IMR-90 (cell line): ENCODE measurements at regions not wholly inside any gene's neighbourhood (a gene's known extent, or its start where the extent isn't known, plus 50 kb on each side); places are given as distances from the start of the nearest gene placed in this dataset.

ENCODE experiments used
- ATAC-seq: fragments of 200-7000 bp; cut with Tn5 transposase; 2 replicates; pipeline ENCODE4 v1.9.1; 2020; ENCODE audit warnings: low read depth, mild to moderate bottlenecking, moderate library complexity
- BruUV-seq: library from RNA; stranded (reverse); fragments of 400-500 nt; replicated peaks from 2 replicates; lab custom pipeline; 2021; lab: Mats Ljungman, UMichigan
- CTCF ChIA-PET: fragments of 300-600 bp; formaldehyde crosslinking; extraction: SDS; loops from one replicate; lab custom pipeline; 2021; ENCODE audit warnings: antibody characterized with exemption; lab: Yijun Ruan, JAX
- POLR2A ChIA-PET: fragments of 300-600 bp; sonication (Branson Sonifier 250); formaldehyde crosslinking; loops from one replicate; lab custom pipeline; 2022; ENCODE audit warnings: antibody characterized with exemption; ENCODE audit not compliant: unreplicated experiment; lab: Charles Lee
- DNase-seq: peaks from one replicate; pipeline ENCODE4 v3.0.0; 2013
- H2AFZ ChIP-seq: replicated peaks from 2 replicates; pipeline ENCODE3; 2013; ENCODE audit warnings: low read length, mild to moderate bottlenecking; ENCODE audit not compliant: poor library complexity
- H2AK5ac ChIP-seq: 2 replicates; pipeline ENCODE4 v1.6.1; 2013; ENCODE audit warnings: low read depth, low read length, inconsistent platforms
- H2AK9ac ChIP-seq: replicated peaks from 2 replicates; pipeline ENCODE3; 2013; ENCODE audit warnings: mild to moderate bottlenecking, low read depth, low read length, moderate library complexity; ENCODE audit not compliant: poor library complexity
- H2BK120ac ChIP-seq: 2 replicates; pipeline ENCODE4 v1.6.1; 2013; ENCODE audit warnings: low read depth, low read length, inconsistent platforms
- H2BK15ac ChIP-seq: 3 replicates; pipeline ENCODE4 v1.6.1; 2013; ENCODE audit warnings: low read depth, low read length, inconsistent platforms
- H2BK20ac ChIP-seq: 2 replicates; pipeline ENCODE4 v1.6.1; 2013; ENCODE audit warnings: low read depth, mild to moderate bottlenecking, inconsistent platforms, low read length, moderate library complexity
- H2BK5ac ChIP-seq: 2 replicates; pipeline ENCODE4 v1.6.1; 2013; ENCODE audit warnings: mild to moderate bottlenecking, low read depth, low read length, inconsistent platforms; ENCODE audit not compliant: poor library complexity, severe bottlenecking
- H3K14ac ChIP-seq: replicated peaks from 2 replicates; pipeline ENCODE4 v1.6.1; 2013; ENCODE audit warnings: low read depth, low read length, inconsistent platforms
- H3K18ac ChIP-seq: 2 replicates; pipeline ENCODE4 v1.6.1; 2013; ENCODE audit warnings: low read depth, low read length, control low read depth
- H3K23ac ChIP-seq: 2 replicates; pipeline ENCODE4 v1.6.1; 2013; ENCODE audit warnings: low read depth, low read length, inconsistent platforms
- H3K27ac ChIP-seq: 2 replicates; pipeline ENCODE4 v1.5.1; 2013; ENCODE audit warnings: mild to moderate bottlenecking, control low read depth, low read length; ENCODE audit not compliant: insufficient read depth
- H3K27me3 ChIP-seq: 2 replicates; pipeline ENCODE4 v1.6.1; 2013; ENCODE audit warnings: low read length; ENCODE audit not compliant: control insufficient read depth, insufficient read depth
- H3K36me3 ChIP-seq: 2 replicates; pipeline ENCODE4 v1.6.1; 2013; ENCODE audit warnings: low read length, mixed read lengths; ENCODE audit not compliant: control insufficient read depth, insufficient read depth
- H3K4ac ChIP-seq: 2 replicates; pipeline ENCODE4 v1.6.1; 2013; ENCODE audit warnings: low read depth, low read length, inconsistent platforms
- H3K4me1 ChIP-seq: 2 replicates; pipeline ENCODE4 v1.6.1; 2013; ENCODE audit warnings: low read length, mixed read lengths; ENCODE audit not compliant: control insufficient read depth, insufficient read depth
- H3K4me2 ChIP-seq: 2 replicates; pipeline ENCODE4 v1.6.1; 2013; ENCODE audit warnings: low read depth, mild to moderate bottlenecking, control low read depth, low read length, moderate library complexity
- H3K4me3 ChIP-seq: 2 replicates; pipeline ENCODE4 v1.5.1; 2013; ENCODE audit warnings: low read depth, mild to moderate bottlenecking, control low read depth, low read length, moderate library complexity; ENCODE audit not compliant: insufficient read depth
- H3K56ac ChIP-seq: 2 replicates; pipeline ENCODE4 v1.6.1; 2013; ENCODE audit warnings: low read length, inconsistent platforms; ENCODE audit not compliant: insufficient read depth; ENCODE audit errors: extremely low read depth
- H3K79me1 ChIP-seq, 2 experiments: 2 replicates each; pipeline ENCODE4 v1.6.1; 2013; ENCODE audit warnings: low read length in 2 of 2, inconsistent platforms in 1 of 2, low read depth in 1 of 2
- H3K9ac ChIP-seq: 2 replicates; pipeline ENCODE4 v1.6.1; 2013; ENCODE audit warnings: low read depth, low read length, control low read depth
- H3K9me1 ChIP-seq: 2 replicates; pipeline ENCODE4 v1.6.1; 2013; ENCODE audit warnings: low read length, inconsistent platforms; ENCODE audit not compliant: insufficient read depth
- H3K9me3 ChIP-seq: 2 replicates; pipeline ENCODE4 v1.6.1; 2013; ENCODE audit warnings: low read length; ENCODE audit not compliant: control insufficient read depth, insufficient read depth
- H4K20me1 ChIP-seq: 2 replicates; pipeline ENCODE4 v1.6.1; 2013; ENCODE audit warnings: low read length, inconsistent platforms; ENCODE audit not compliant: insufficient read depth
- H4K5ac ChIP-seq: 2 replicates; pipeline ENCODE4 v1.6.1; 2013; ENCODE audit warnings: mild to moderate bottlenecking, low read depth, low read length, control low read depth
- H4K8ac ChIP-seq, 2 experiments: 2 replicates each; pipeline ENCODE4 v1.6.1; 2013; ENCODE audit warnings: low read depth in 2 of 2, low read length in 2 of 2, control low read depth in 1 of 2, inconsistent platforms in 1 of 2
- H4K91ac ChIP-seq: 2 replicates; pipeline ENCODE4 v1.6.1; 2013; ENCODE audit warnings: low read depth, low read length, inconsistent platforms; ENCODE audit not compliant: insufficient read depth
- BHLHE40 ChIP-seq: fragments of 150-350 bp; IDR thresholded peaks from 2 replicates; pipeline ENCODE4 v1.6.1; 2016; ENCODE audit warnings: mild to moderate bottlenecking, low read depth, low read length
- CEBPB ChIP-seq: IDR thresholded peaks from 2 replicates; pipeline ENCODE4 v1.6.1; 2012; ENCODE audit warnings: low read depth, low read length, improper control_type of control experiment
- CHD1 ChIP-seq: IDR thresholded peaks from 2 replicates; pipeline ENCODE4 v1.6.1; 2012; ENCODE audit warnings: low read depth, low read length, improper control_type of control experiment
- FOS ChIP-seq: fragments of 150-350 bp; IDR thresholded peaks from 2 replicates; pipeline ENCODE4 v1.6.1; 2016; ENCODE audit warnings: low read depth, low read length
- MAFK ChIP-seq: IDR thresholded peaks from 2 replicates; pipeline ENCODE4 v1.6.1; 2012; ENCODE audit warnings: low read depth, low read length, improper control_type of control experiment
- MAZ ChIP-seq: IDR thresholded peaks from 2 replicates; pipeline ENCODE4 v1.6.1; 2012; ENCODE audit warnings: low read depth, mild to moderate bottlenecking, low read length, improper control_type of control experiment, moderate library complexity, borderline replicate concordance
- MXI1 ChIP-seq: IDR thresholded peaks from 2 replicates; pipeline ENCODE4 v1.6.1; 2012; ENCODE audit warnings: low read depth, mild to moderate bottlenecking, low read length, moderate library complexity, borderline replicate concordance
- NFE2L2 ChIP-seq: fragments of 150-350 bp; IDR thresholded peaks from 2 replicates; pipeline ENCODE4 v1.6.1; 2016; ENCODE audit warnings: low read depth, mild to moderate bottlenecking, low read length
- POLR2A ChIP-seq: IDR thresholded peaks from 2 replicates; pipeline ENCODE4 v1.6.1; 2012; ENCODE audit warnings: mild to moderate bottlenecking, low read depth, low read length
- RAD21 ChIP-seq: IDR thresholded peaks from 2 replicates; pipeline ENCODE4 v1.6.1; 2012; ENCODE audit warnings: low read length, improper control_type of control experiment
- RCOR1 ChIP-seq: IDR thresholded peaks from 2 replicates; pipeline ENCODE4 v1.6.1; 2012; ENCODE audit warnings: mild to moderate bottlenecking, low read length, improper control_type of control experiment; ENCODE audit not compliant: insufficient replicate concordance
- RFX5 ChIP-seq: IDR thresholded peaks from 2 replicates; pipeline ENCODE4 v1.8.0; 2012; ENCODE audit warnings: low read depth, mild to moderate bottlenecking, low read length, moderate library complexity
- SMC3 ChIP-seq: fragments of 150-350 bp; IDR thresholded peaks from 2 replicates; pipeline ENCODE4 v1.6.1; 2016; ENCODE audit warnings: low read depth, mild to moderate bottlenecking, antibody characterized with exemption, low read length, moderate library complexity
- WGBS, 2 experiments: methylation state at CpG; one replicate each; pipeline versions ENCODE4 v1.1.5 to v1.1.7; 2013; ENCODE audit warnings: missing lambda C conversion rate in 2 of 2; ENCODE audit not compliant: insufficient read length in 1 of 2; ENCODE audit errors: extremely low coverage in 2 of 2; 5-methylcytosine and 5-hydroxymethylcytosine counted together
- dilution Hi-C: fragments of 300-500 bp; cut with HindIII; formaldehyde crosslinking; loops from one replicate; pipeline ENCODE4 v1.14.3; 2018; ENCODE audit warnings: low sequenced_read_pairs; ENCODE audit not compliant: unreplicated experiment
- in situ Hi-C: fragments of 300-500 bp; cut with MboI; formaldehyde crosslinking; loops from 3 replicates; pipeline ENCODE4 v1.14.3; 2019; ENCODE audit warnings: low sequenced_read_pairs, inconsistent platforms, mixed read lengths
- intact Hi-C: fragments of 100-400 bp; cut with micrococcal nuclease; formaldehyde crosslinking; loops from 2 replicates; pipeline ENCODE4 v1.10.0; 2022
- TF ChIP-seq, protein P1 (sequence below): conservative IDR thresholded peaks from 2 replicates; pipeline ENCODE4 v1.5.1; 2012; ENCODE audit warnings: mild to moderate bottlenecking, low read depth, low read length, improper control_type of control experiment
- TF ChIP-seq, protein P2 (sequence below): fragments of 150-350 bp; IDR thresholded peaks from 2 replicates; pipeline ENCODE4 v1.6.1; 2016; ENCODE audit warnings: low read depth, mild to moderate bottlenecking, low read length, moderate library complexity, borderline replicate concordance
- TF ChIP-seq, protein P3 (sequence below): fragments of 150-350 bp; IDR thresholded peaks from 2 replicates; pipeline ENCODE4 v1.6.1; 2017; ENCODE audit warnings: mild to moderate bottlenecking, antibody characterized with exemption, low read length, low read depth

DNA sequence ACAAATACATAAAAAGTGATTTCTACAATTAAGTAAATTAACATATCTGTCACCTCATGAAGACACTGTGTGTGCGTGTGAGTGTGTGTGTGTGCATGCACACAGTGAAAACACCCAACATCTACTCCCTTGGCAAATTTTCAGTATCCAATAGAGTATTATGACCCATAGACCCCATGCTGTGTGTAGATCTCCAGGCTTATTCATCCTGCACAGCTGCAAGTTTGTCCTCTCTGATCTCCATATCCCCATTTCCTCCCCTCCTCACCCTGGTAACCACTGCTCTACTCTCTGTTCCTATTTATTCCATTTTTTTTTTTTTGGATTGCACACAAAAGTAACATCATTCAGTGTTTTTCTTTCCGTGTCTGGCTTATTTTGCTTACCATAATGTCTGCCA, 391.0 kb downstream of the SOX11 start:
- Histone ChIP-seq H3K9ac (no peak overlapping the region), H2BK15ac (no peak overlapping the region), H4K20me1 (no peaks in the 10 kb centered on the region), H3K4ac (no peak overlapping the region), H3K4me3 (no peak overlapping the region), H2BK5ac (no peak overlapping the region), H2BK120ac (no peak overlapping the region), H4K8ac (no peak overlapping the region), H3K36me3 (no peaks in the 10 kb centered on the region), H2BK20ac (no peak overlapping the region), H3K27me3 (no peaks in the 10 kb centered on the region), H3K27ac (no peak overlapping the region), H2AK9ac (no peak overlapping the region), H3K14ac (no peak overlapping the region), H4K91ac (no peak overlapping the region), H3K79me1 (no peaks in the 10 kb centered on the region), H3K56ac (no peak overlapping the region), H3K4me2 (no peak overlapping the region), H3K9me3 (peaks cover 3% of the 10 kb centered on the region; the same call in 1 of the 2 replicates), H4K5ac (no peak overlapping the region), H3K9me1 (no peaks in the 10 kb centered on the region), H2AFZ (no peak overlapping the region), H3K23ac (no peak overlapping the region), H3K18ac (no peak overlapping the region), H3K4me1 (no peaks in the 10 kb centered on the region), H2AK5ac (no peak overlapping the region)
- in situ Hi-C loops = no loop called here
- DNase-seq (no peak), ATAC-seq (no peak)
- no TSS peak for BruUV-seq
- intact Hi-C loops = no loop called here
- ChIA-PET CTCF (no interaction called here), POLR2A (no interaction called here)
- dilution Hi-C loops = no loop called here
- TF ChIP-seq POLR2A (no peak), MXI1 (no peak), RFX5 (no peak), RAD21 (no peak), SMC3 (no peak), BHLHE40 (no peak), RCOR1 (no peak), FOS (no peak), MAFK (no peak), NFE2L2 (no peak), CEBPB (no peak), MAZ (no peak), CHD1 (no peak)
- TF ChIP-seq, protein P1, sequence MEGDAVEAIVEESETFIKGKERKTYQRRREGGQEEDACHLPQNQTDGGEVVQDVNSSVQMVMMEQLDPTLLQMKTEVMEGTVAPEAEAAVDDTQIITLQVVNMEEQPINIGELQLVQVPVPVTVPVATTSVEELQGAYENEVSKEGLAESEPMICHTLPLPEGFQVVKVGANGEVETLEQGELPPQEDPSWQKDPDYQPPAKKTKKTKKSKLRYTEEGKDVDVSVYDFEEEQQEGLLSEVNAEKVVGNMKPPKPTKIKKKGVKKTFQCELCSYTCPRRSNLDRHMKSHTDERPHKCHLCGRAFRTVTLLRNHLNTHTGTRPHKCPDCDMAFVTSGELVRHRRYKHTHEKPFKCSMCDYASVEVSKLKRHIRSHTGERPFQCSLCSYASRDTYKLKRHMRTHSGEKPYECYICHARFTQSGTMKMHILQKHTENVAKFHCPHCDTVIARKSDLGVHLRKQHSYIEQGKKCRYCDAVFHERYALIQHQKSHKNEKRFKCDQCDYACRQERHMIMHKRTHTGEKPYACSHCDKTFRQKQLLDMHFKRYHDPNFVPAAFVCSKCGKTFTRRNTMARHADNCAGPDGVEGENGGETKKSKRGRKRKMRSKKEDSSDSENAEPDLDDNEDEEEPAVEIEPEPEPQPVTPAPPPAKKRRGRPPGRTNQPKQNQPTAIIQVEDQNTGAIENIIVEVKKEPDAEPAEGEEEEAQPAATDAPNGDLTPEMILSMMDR = no peak
- TF ChIP-seq, protein P2, sequence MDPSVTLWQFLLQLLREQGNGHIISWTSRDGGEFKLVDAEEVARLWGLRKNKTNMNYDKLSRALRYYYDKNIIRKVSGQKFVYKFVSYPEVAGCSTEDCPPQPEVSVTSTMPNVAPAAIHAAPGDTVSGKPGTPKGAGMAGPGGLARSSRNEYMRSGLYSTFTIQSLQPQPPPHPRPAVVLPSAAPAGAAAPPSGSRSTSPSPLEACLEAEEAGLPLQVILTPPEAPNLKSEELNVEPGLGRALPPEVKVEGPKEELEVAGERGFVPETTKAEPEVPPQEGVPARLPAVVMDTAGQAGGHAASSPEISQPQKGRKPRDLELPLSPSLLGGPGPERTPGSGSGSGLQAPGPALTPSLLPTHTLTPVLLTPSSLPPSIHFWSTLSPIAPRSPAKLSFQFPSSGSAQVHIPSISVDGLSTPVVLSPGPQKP = no peak
- TF ChIP-seq, protein P3, sequence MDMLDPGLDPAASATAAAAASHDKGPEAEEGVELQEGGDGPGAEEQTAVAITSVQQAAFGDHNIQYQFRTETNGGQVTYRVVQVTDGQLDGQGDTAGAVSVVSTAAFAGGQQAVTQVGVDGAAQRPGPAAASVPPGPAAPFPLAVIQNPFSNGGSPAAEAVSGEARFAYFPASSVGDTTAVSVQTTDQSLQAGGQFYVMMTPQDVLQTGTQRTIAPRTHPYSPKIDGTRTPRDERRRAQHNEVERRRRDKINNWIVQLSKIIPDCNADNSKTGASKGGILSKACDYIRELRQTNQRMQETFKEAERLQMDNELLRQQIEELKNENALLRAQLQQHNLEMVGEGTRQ = no peak
- WGBS, 2 experiments = no CpG with 5 or more reads among the region's 2 CpGs
